MM.1S (cell line): ENCODE measurements at regions not wholly inside any gene's neighbourhood (a gene's known extent, or its start where the extent isn't known, plus 50 kb on each side); places are given as distances from the start of the nearest gene placed in this dataset.

Source experiments
- DNase-seq: peaks from one replicate; pipeline ENCODE4 v3.0.0-alpha.2; 2015
- H2AFZ ChIP-seq: fragments of 300-600 bp; sonication (generic); 2 replicates; pipeline ENCODE4 v1.6.0; 2016; ENCODE audit warnings: antibody characterized with exemption, low read length
- H3F3A ChIP-seq: fragments of 300-600 bp; sonication (generic); 2 replicates; pipeline ENCODE4 v1.6.1; 2016; ENCODE audit warnings: mild to moderate bottlenecking, antibody characterized with exemption, low read length, moderate library complexity, mixed read lengths; ENCODE audit not compliant: insufficient read depth
- H3K27ac ChIP-seq: fragments of 300-600 bp; sonication (generic); 2 replicates; pipeline ENCODE4 v1.5.1; 2016; ENCODE audit warnings: mild to moderate bottlenecking, low read length
- H3K27me3 ChIP-seq: fragments of 300-600 bp; sonication (generic); replicated peaks from 2 replicates; pipeline ENCODE4 v1.6.0; 2016; ENCODE audit warnings: low read length; ENCODE audit not compliant: insufficient read depth
- H3K36me3 ChIP-seq: fragments of 300-600 bp; sonication (generic); replicated peaks from 2 replicates; pipeline ENCODE4 v1.6.1; 2016; ENCODE audit warnings: mild to moderate bottlenecking, low read length, mixed read lengths; ENCODE audit not compliant: insufficient read depth
- H3K4me1 ChIP-seq: fragments of 300-600 bp; sonication (generic); 2 replicates; pipeline ENCODE4 v1.6.1; 2016; ENCODE audit warnings: low read length, mixed read lengths
- H3K4me2 ChIP-seq: fragments of 300-600 bp; sonication (generic); 2 replicates; pipeline ENCODE4 v1.6.0; 2016; ENCODE audit warnings: low read depth, low read length
- H3K4me3 ChIP-seq: fragments of 300-600 bp; sonication (generic); 2 replicates; pipeline ENCODE4 v1.5.1; 2016; ENCODE audit warnings: low read length, mixed read lengths
- H3K79me2 ChIP-seq: fragments of 300-600 bp; sonication (generic); 2 replicates; pipeline ENCODE4 v1.6.1; 2016; ENCODE audit warnings: mixed run types, low read length, mixed read lengths
- H3K9ac ChIP-seq: fragments of 300-600 bp; sonication (generic); 2 replicates; pipeline ENCODE4 v1.6.1; 2016; ENCODE audit warnings: low read length, mixed read lengths
- H3K9me2 ChIP-seq: fragments of 300-600 bp; sonication (generic); replicated peaks from 2 replicates; pipeline ENCODE4 v1.6.1; 2016; ENCODE audit warnings: mild to moderate bottlenecking, low read length, mixed read lengths; ENCODE audit not compliant: insufficient read depth
- H3K9me3 ChIP-seq: fragments of 300-600 bp; sonication (generic); replicated peaks from 2 replicates; pipeline ENCODE4 v1.6.1; 2016; ENCODE audit warnings: mild to moderate bottlenecking, low read length, mixed read lengths; ENCODE audit not compliant: insufficient read depth
- H4K20me1 ChIP-seq: fragments of 300-600 bp; sonication (generic); 2 replicates; pipeline ENCODE4 v1.6.1; 2016; ENCODE audit warnings: mild to moderate bottlenecking, low read length, moderate library complexity, mixed read lengths; ENCODE audit not compliant: insufficient read depth
- EZH2 ChIP-seq: fragments of 300-600 bp; sonication (generic); optimal IDR thresholded peaks from 2 replicates; pipeline ENCODE3; 2017; ENCODE audit warnings: low read depth, mild to moderate bottlenecking, antibody characterized with exemption, low read length, mixed read lengths
- EZH2phosphoT487 ChIP-seq: fragments of 300-600 bp; sonication (generic); IDR thresholded peaks from 2 replicates; pipeline ENCODE4 v1.6.1; 2018; ENCODE audit warnings: antibody characterized with exemption, low read length
- TF ChIP-seq, protein P1 (sequence below): fragments of 300-600 bp; sonication (generic); IDR thresholded peaks from 2 replicates; pipeline ENCODE4 v1.5.1; 2016; ENCODE audit warnings: antibody characterized with exemption, low read length, mixed read lengths

DNA sequence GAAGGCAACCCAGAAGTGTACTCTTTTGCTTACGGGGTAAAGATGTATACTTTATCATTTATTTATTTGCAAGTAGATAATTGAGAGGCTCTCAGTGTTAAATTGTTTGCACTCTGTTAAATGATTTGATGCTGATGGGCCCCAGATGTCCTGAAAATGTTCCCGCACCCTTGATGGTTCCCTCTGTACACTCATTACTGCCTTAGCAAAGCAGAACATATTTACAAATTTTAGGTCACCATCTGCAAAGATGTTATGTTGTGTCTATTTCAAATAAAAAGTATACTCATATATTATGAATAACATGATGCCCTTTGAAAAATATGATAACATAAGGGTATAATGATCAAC, 240.5 kb upstream of the SNX7 start:
- TF ChIP-seq EZH2phosphoT487, result no peak
- no peak for TF ChIP-seq EZH2
- TF ChIP-seq, protein P1, sequence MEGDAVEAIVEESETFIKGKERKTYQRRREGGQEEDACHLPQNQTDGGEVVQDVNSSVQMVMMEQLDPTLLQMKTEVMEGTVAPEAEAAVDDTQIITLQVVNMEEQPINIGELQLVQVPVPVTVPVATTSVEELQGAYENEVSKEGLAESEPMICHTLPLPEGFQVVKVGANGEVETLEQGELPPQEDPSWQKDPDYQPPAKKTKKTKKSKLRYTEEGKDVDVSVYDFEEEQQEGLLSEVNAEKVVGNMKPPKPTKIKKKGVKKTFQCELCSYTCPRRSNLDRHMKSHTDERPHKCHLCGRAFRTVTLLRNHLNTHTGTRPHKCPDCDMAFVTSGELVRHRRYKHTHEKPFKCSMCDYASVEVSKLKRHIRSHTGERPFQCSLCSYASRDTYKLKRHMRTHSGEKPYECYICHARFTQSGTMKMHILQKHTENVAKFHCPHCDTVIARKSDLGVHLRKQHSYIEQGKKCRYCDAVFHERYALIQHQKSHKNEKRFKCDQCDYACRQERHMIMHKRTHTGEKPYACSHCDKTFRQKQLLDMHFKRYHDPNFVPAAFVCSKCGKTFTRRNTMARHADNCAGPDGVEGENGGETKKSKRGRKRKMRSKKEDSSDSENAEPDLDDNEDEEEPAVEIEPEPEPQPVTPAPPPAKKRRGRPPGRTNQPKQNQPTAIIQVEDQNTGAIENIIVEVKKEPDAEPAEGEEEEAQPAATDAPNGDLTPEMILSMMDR, result no peak
- H3K36me3 ChIP-seq, result no peaks in the 10 kb centered on the region
- no peak for DNase-seq
- H3K27me3 ChIP-seq, result no peaks in the 10 kb centered on the region
- H3K4me1 ChIP-seq, result no peaks in the 10 kb centered on the region
- H3K4me2 ChIP-seq, result no peak overlapping the region
- no peaks in the 10 kb centered on the region for H4K20me1 ChIP-seq
- no peak overlapping the region for H3K4me3 ChIP-seq
- H2AFZ ChIP-seq, result no peak overlapping the region
- no peaks in the 10 kb centered on the region for H3K79me2 ChIP-seq
- no peaks in the 10 kb centered on the region for H3F3A ChIP-seq
- H3K27ac ChIP-seq, result no peak overlapping the region
- H3K9ac ChIP-seq, result no peak overlapping the region
- H3K9me3 ChIP-seq, result no peaks in the 10 kb centered on the region
- no peaks in the 10 kb centered on the region for H3K9me2 ChIP-seq

DNA sequence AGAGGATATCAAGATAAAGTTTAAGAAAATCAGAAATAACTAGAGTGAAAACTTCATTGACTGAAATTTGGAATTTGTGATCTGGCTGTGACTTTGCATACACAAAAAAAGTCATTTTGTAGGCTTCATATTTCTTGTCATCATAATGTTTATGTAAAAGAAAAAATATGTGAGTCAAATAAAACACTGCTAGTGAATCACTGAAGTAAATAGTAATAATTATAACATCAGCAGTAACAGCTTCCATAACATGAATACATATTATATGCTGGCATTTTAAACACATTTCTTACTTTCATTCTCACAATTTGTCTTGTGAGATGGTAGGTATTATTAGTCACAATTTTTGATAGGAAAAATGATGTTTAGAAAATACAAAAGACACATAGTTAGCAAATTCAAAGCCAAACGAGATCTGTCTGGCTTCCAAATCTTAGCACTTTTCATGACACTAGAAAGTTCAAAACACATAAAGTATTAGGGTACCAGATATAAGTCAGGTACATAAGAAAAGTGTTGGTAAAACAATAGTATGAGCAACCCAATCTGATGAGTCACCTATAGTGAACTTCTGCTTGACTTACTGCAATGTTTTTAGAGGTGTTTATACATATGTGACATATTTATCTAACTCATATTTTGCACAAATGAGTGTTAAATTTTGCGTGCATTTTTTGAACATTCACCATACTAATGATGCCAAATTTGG, 241.0 kb upstream of the SNX7 start:
- H3K9me2 ChIP-seq, result no peaks in the 10 kb centered on the region
- H3K4me2 ChIP-seq, result no peak overlapping the region
- TF ChIP-seq, protein P1, result no peak
- no peak for TF ChIP-seq EZH2
- TF ChIP-seq EZH2phosphoT487, result no peak

DNA sequence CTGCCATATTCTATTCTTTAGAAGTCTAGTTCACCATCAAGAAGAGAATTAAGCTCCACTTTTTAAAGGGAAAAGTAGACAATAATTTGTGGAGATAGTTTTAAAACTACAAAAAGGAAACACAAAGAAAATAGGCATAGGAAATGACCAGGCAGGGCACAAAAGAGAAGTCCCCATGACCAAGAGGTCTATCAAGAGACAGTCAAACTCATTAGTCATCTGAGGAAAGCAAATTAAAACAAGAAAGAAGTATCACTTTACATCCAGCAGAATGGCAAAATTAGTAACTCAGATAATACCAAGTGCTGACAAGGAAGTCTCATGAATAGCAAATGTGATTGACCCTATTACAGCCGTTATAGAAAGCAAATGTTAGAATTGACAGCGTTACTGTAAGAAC, 243.7 kb upstream of the SNX7 start:
- Histone ChIP-seq H3K27me3 (no peaks in the 10 kb centered on the region), H3K4me1 (no peaks in the 10 kb centered on the region), H3K4me3 (no peak overlapping the region), H3K9me3 (no peaks in the 10 kb centered on the region), H3K4me2 (no peak overlapping the region), H3F3A (no peaks in the 10 kb centered on the region), H3K9ac (no peak overlapping the region), H3K27ac (no peak overlapping the region), H3K36me3 (no peaks in the 10 kb centered on the region), H2AFZ (no peak overlapping the region), H4K20me1 (no peaks in the 10 kb centered on the region), H3K9me2 (no peaks in the 10 kb centered on the region), H3K79me2 (no peaks in the 10 kb centered on the region)
- TF ChIP-seq, protein P1, result no peak
- TF ChIP-seq EZH2phosphoT487, result no peak
- TF ChIP-seq EZH2, result no peak
- no peak for DNase-seq

More for the DNA sequence above, 241.0 kb upstream of the SNX7 start:
- H3K27ac ChIP-seq, result no peak overlapping the region
- H3K9ac ChIP-seq, result no peak overlapping the region
- no peak overlapping the region for H2AFZ ChIP-seq
- H3F3A ChIP-seq, result no peaks in the 10 kb centered on the region
- H4K20me1 ChIP-seq, result no peaks in the 10 kb centered on the region
- DNase-seq, result no peak
- H3K9me3 ChIP-seq, result no peaks in the 10 kb centered on the region
- no peaks in the 10 kb centered on the region for H3K27me3 ChIP-seq
- no peak overlapping the region for H3K4me3 ChIP-seq
- no peaks in the 10 kb centered on the region for H3K79me2 ChIP-seq
- no peaks in the 10 kb centered on the region for H3K4me1 ChIP-seq
- no peaks in the 10 kb centered on the region for H3K36me3 ChIP-seq
